A549 (cell line): ENCODE measurements at regions not wholly inside any gene's neighbourhood (a gene's known extent, or its start where the extent isn't known, plus 50 kb on each side); places are given as distances from the start of the nearest gene placed in this dataset.

Experiments
- CEBPB ChIP-seq, 2 experiments: fragments of >200 bp in 1 of 2; sonication (Bioruptor Twin) in 1 of 2; formaldehyde crosslinking in 1 of 2; IDR thresholded peaks; 2 replicates each; pipeline ENCODE4 v1.6.1; 2012 to 2016
- CTCF ChIP-seq: fragments of >200 bp; sonication (Bioruptor Twin); formaldehyde crosslinking; IDR thresholded peaks from 3 replicates; pipeline ENCODE4 v1.5.1; 2016

DNA sequence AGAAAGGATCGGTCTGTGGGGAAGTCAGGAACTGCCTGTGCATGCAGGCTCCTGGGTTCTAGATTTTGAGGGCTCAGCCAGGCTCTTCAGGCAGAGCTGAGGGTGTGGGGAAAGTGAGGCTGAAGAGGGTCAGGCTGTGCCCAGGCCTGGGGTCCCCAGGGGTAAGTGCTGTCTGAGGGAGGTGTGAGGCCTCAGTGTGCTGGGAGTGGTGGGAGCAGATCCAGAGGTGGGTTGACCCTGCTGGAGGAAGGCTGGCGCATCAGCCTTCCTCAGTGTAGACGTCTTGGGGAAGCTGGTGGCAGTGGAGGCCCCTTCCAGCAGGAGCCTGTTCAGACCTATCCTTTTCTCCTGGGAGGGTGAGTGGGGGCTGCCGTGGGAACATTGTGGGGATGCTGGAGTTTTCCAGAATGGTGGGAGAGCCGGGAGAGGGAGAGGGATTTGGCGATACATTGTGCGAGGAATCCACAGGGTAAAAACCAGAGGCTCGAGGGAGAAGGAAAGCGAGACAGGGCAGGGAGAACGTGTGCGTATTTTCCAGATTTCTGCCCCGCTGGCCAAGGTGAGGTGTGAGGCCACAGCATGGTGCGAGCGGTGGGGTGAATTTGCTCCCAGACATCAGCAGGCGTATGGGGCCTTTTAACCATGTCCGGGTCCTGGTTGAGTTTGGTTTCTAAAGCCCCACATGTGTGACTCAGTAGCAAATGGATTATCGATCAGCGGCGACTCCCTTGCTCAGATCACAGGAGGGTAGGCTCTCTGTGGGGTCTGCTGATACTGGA is 237.7 kb downstream of the TEX29 start:
- no peak for TF ChIP-seq CTCF
- TF ChIP-seq CEBPB (IDR thresholded peaks at IDR 0.05): no peak
